ENCODE measurements at regions not wholly inside any gene's neighbourhood (a gene's known extent, or its start where the extent isn't known, plus 50 kb on each side); places are given as distances from the start of the nearest gene placed in this dataset.
"Not testable (repeated sequence)": the region's sequence is repeated elsewhere in the genome, so short reads cannot be mapped to it uniquely, and the experiment has no call there.

DNA sequence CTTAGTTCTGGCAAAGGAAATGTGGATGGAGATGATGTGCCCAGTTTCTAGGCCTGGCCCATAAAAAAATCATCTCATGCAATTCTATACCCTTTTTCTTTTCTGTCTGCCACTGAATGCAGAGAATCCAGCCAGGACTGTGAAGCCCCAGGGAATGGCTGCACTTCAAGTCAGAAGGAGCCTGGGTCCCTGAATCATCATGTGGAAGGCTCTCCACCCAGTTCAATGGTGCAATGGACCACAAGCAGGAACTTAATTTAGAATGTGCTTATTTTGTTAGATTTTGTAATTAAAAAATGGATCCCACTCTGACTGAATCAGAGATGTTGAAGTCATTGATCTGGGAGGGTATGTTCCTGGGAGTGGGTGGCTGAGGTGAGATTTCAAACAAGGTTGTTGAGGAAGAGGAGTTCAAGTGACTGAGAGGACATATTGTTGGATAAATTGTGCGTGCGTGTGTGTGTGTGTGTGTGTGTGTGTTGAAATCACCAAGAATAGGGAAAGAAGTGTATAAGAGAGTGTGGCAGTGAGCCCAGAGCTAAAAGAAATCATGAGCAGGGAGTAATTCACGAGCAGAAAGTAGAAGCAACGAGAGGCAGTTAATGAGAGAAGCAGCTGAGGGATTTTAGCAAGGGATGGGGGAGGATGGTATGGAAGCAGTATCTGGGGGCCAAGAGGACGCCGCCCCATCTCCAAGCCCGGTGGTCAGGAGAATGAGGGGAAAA is 125.4 kb downstream of the TMX1 start:
- Histone ChIP-seq H3K27ac (ENCODE audit: low read length) (no peak overlapping the region), H3K79me2 (replicated peaks; ENCODE audit: insufficient read depth, low read length) (no peaks in the 10 kb centered on the region), H3K36me3 (ENCODE audit: insufficient read depth, low read length) (no peaks in the 10 kb centered on the region), H3K9ac (ENCODE audit: low read length) (no peak overlapping the region), H2AFZ (ENCODE audit: low read depth, low read length) (no peak overlapping the region), H3K4me2 (ENCODE audit: low read length) (no peak overlapping the region), H3K4me3 (ENCODE audit: low read length) (no peak overlapping the region), H3K9me3 (ENCODE audit: low read length) (no peaks in the 10 kb centered on the region), H3K27me3 (ENCODE audit: insufficient read depth, low read depth, low read length) (no peaks in the 10 kb centered on the region), H3K9me2 (ENCODE audit: insufficient read depth, low read length) (no peaks in the 10 kb centered on the region), H3F3A (ENCODE audit: insufficient read depth, low read length, poor library complexity, severe bottlenecking) (no peaks in the 10 kb centered on the region), H4K20me1 (ENCODE audit: insufficient read depth) (no peaks in the 10 kb centered on the region)
- TF ChIP-seq EZH2 (IDR thresholded peaks at IDR 0.05; ENCODE audit: borderline replicate concordance, insufficient read depth, low read length, poor library complexity, severe bottlenecking) (no peak), RAD21 (conservative IDR thresholded peaks at IDR 0.05) (no peak), SMC3 (conservative IDR thresholded peaks at IDR 0.05; ENCODE audit: poor library complexity) (no peak), POLR2AphosphoS5 (IDR thresholded peaks at IDR 0.05) (no peak), EP300 (conservative IDR thresholded peaks at IDR 0.05; ENCODE audit: poor library complexity, severe bottlenecking) (no peak), TAF1 (IDR thresholded peaks at IDR 0.05; ENCODE audit: low read depth) (no peak), MXI1 (conservative IDR thresholded peaks at IDR 0.05; ENCODE audit: poor library complexity, severe bottlenecking) (no peak)
- TF ChIP-seq, protein P1, sequence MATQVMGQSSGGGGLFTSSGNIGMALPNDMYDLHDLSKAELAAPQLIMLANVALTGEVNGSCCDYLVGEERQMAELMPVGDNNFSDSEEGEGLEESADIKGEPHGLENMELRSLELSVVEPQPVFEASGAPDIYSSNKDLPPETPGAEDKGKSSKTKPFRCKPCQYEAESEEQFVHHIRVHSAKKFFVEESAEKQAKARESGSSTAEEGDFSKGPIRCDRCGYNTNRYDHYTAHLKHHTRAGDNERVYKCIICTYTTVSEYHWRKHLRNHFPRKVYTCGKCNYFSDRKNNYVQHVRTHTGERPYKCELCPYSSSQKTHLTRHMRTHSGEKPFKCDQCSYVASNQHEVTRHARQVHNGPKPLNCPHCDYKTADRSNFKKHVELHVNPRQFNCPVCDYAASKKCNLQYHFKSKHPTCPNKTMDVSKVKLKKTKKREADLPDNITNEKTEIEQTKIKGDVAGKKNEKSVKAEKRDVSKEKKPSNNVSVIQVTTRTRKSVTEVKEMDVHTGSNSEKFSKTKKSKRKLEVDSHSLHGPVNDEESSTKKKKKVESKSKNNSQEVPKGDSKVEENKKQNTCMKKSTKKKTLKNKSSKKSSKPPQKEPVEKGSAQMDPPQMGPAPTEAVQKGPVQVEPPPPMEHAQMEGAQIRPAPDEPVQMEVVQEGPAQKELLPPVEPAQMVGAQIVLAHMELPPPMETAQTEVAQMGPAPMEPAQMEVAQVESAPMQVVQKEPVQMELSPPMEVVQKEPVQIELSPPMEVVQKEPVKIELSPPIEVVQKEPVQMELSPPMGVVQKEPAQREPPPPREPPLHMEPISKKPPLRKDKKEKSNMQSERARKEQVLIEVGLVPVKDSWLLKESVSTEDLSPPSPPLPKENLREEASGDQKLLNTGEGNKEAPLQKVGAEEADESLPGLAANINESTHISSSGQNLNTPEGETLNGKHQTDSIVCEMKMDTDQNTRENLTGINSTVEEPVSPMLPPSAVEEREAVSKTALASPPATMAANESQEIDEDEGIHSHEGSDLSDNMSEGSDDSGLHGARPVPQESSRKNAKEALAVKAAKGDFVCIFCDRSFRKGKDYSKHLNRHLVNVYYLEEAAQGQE (IDR thresholded peaks at IDR 0.05; ENCODE audit: borderline replicate concordance): no peak
- TF ChIP-seq, protein P2, sequence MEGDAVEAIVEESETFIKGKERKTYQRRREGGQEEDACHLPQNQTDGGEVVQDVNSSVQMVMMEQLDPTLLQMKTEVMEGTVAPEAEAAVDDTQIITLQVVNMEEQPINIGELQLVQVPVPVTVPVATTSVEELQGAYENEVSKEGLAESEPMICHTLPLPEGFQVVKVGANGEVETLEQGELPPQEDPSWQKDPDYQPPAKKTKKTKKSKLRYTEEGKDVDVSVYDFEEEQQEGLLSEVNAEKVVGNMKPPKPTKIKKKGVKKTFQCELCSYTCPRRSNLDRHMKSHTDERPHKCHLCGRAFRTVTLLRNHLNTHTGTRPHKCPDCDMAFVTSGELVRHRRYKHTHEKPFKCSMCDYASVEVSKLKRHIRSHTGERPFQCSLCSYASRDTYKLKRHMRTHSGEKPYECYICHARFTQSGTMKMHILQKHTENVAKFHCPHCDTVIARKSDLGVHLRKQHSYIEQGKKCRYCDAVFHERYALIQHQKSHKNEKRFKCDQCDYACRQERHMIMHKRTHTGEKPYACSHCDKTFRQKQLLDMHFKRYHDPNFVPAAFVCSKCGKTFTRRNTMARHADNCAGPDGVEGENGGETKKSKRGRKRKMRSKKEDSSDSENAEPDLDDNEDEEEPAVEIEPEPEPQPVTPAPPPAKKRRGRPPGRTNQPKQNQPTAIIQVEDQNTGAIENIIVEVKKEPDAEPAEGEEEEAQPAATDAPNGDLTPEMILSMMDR (IDR thresholded peaks at IDR 0.05; ENCODE audit: poor library complexity, severe bottlenecking): no peak

DNA sequence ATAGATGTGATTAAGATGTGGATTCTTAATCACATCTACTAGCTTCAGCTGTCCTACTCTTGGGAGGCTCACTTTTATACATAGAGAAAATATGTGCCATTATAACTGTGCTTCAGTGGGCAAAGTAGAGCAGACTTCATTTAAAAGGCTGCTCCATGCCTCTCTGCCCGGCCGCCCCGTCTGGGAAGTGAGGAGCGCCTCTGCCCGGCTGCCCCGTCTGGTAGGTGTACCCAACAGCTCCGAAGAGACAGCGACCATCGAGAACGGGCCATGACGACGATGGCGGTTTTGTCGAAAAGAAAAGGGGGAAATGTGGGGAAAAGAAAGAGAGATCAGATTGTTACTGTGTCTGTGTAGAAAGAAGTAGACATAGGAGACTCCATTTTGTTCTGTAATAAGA is 126.4 kb downstream of the TMX1 start:
- H3K79me2 ChIP-seq (replicated peaks; ENCODE audit: insufficient read depth, low read length); H3K27me3 ChIP-seq (ENCODE audit: insufficient read depth, low read depth, low read length); H3K9me3 ChIP-seq (ENCODE audit: low read length); H3K36me3 ChIP-seq (ENCODE audit: insufficient read depth, low read length); H3K4me3 ChIP-seq (ENCODE audit: low read length); H2AFZ ChIP-seq (ENCODE audit: low read depth, low read length); H3K9ac ChIP-seq (ENCODE audit: low read length); H4K20me1 ChIP-seq (ENCODE audit: insufficient read depth); H3K4me2 ChIP-seq (ENCODE audit: low read length); H3F3A ChIP-seq (ENCODE audit: insufficient read depth, low read length, poor library complexity, severe bottlenecking); H3K27ac ChIP-seq (ENCODE audit: low read length); H3K9me2 ChIP-seq (ENCODE audit: insufficient read depth, low read length): not testable (repeated sequence)

DNA sequence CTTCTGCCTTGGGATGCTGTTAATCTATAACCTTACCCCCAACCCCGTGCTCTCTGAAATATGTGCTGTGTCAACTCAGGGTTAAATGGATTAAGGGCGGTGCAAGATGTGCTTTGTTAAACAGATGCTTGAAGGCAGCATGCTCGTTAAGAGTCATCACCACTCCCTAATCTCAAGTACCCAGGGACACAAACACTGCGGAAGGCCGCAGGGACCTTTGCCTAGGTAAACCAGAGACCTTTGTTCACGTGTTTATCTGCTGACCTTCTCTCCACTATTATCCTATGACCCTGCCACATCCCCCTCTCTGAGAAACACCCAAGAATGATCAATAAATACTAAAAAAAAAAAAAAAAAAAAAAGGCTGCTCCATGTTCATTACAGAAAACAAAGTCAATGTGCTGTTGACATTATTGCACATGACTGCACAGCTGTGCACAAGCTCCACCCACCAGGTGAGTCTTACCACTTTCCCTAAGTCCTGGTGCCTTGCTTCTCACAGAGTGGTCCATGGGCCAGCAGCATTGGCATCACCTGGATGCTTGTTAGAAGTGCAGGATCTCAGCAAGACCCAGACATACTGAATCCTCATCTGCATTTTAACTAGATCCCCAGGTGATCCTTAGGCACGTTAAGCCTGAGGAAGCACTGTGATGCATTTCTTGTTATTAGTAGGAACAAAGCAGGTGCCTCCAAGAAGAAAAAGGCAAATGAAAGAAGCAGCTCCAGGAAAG is 127.0 kb downstream of the TMX1 start:
- not testable (repeated sequence) for H3K9me3 ChIP-seq (ENCODE audit: low read length); H3K36me3 ChIP-seq (ENCODE audit: insufficient read depth, low read length); H3K9ac ChIP-seq (ENCODE audit: low read length); H3K4me3 ChIP-seq (ENCODE audit: low read length); H3K9me2 ChIP-seq (ENCODE audit: insufficient read depth, low read length); H4K20me1 ChIP-seq (ENCODE audit: insufficient read depth); H3K27me3 ChIP-seq (ENCODE audit: insufficient read depth, low read depth, low read length); H3F3A ChIP-seq (ENCODE audit: insufficient read depth, low read length, poor library complexity, severe bottlenecking); H3K4me2 ChIP-seq (ENCODE audit: low read length); H2AFZ ChIP-seq (ENCODE audit: low read depth, low read length); H3K79me2 ChIP-seq (replicated peaks; ENCODE audit: insufficient read depth, low read length); H3K27ac ChIP-seq (ENCODE audit: low read length)
